HG03103 (cell line): ENCODE measurements at regions not wholly inside any gene's neighbourhood (a gene's known extent, or its start where the extent isn't known, plus 50 kb on each side); places are given as distances from the start of the nearest gene placed in this dataset.

Source experiments
- ATAC-seq: cut with Tn5 transposase; IDR thresholded peaks from one replicate; pipeline ENCODE4 v1.9.1; 2021; ENCODE audit warnings: low read depth; ENCODE audit not compliant: unreplicated experiment

- no peak for ATAC-seq
Observed at GRCh38 chr6:125486881-125487280, 185.1 kb upstream of the HDDC2 start.

DNA sequence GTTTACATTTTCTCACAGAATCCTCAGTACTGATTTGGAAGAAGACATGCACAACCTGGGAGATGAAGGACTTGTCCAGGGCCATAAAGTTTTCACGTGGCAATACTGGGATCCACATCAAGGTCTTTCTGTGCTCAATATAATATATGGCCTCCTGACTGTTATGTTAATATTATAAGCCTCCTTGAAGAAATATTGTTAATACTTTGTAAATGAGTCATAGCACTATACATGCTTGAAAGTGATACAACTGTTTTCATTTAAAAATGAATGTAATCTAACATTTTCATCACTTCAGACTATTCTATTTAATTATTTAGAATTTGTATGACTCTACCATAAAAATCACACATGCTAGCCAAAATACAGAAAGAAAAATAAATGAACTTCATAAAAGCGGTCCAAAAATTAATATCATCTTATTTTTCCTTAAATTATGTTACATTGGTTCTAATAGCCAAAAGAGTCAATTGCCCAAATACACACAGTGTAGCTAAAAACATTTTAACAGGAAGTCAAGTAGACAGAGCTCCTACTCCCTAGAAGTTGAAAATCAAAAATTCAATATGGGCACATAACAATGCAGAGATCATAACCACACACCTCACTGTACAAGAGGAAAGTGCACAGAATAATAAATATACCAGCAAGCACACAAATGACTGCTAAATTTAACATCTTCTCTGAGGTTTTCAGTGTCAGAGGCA is 188.0 kb upstream of the HDDC2 start:
- no peak for ATAC-seq

DNA sequence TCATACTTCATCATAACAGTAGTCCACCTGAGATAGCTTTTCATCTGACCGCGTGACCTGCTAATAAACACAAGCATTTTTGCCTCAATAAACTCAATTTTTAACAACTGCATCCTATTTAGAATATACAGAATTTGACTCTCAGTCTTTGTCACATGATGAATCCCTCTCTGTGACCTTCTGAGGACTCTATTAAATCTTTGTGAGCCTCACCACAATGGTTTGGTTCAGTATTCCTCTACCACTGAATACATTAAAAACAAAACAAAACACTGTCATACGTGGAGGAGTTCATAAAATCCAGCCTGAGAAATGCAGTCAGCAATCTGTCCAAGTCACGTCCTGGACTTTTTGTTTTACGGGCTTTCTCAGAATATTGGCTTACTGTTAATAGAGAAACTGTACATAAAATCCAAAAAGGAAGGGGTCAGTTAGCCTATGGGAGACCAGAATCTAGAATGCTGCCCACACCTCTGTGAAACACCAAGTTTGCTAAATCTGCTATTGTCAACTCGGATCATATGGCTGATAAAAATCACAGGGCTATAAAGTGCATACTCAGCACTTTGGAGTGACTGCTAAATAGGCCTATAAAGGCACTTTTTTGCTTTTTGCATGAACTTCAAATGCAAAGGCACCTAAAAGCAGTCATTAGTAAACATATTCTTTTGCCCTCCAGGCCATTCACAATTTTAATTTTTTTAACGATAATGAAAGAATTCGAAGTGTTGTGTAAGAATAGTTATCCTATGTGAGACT is 190.3 kb upstream of the HDDC2 start:
- ATAC-seq = no peak

DNA sequence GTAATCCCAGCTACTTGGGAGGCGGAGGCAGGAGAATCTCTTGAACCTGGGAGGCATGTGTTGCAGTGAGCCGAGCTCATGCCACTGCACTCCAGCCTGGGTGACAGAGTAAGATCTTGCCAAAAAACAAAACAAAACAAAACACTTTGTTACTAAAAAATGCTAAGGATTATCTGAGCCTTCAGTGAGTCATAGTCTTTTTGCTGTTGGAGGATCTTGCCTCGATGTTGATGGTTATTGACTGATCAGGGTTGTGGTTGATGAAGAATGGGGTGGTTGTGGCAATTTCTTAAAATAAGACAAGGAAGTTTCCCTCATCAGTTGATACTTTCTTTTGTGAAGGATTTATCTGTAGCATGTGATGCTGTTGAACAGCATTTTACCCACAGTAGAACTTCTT is 196.8 kb upstream of the HDDC2 start:
- no peak for ATAC-seq

GRCh38 chr6:125499535-125499934 is 197.8 kb upstream of the HDDC2 start:
- ATAC-seq = no peak

GRCh38 chr6:125503181-125503580 is 201.4 kb upstream of the HDDC2 start:
- no peak for ATAC-seq

GRCh38 chr6:125507987-125508655 is 206.4 kb upstream of the HDDC2 start:
- ATAC-seq = no peak

DNA sequence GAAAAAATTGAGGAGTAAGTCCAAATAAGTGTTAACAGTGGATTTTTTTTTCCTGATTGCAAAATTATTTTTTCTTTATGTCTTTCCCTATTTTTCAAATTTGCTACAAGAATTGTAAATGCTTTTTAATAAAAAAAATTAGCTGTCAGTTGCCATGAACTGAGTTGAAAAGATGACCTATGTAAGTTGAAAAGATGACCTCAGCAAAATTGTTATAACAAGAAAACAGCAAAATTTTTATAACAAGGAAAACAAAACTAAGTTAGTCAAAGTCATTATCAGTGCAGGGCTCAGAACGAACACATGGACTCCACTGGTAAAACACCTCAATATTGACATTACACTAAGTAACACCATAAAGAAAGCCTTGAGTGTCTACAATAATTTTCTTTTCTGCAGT is 207.0 kb upstream of the HDDC2 start:
- no peak for ATAC-seq

GRCh38 chr6:125509477-125509876 is 207.7 kb upstream of the HDDC2 start:
- ATAC-seq = no peak

- ATAC-seq = no peak
Observed at GRCh38 chr6:125510405-125510804, 208.6 kb upstream of the HDDC2 start.

GRCh38 chr6:125511809-125512396 is 210.1 kb upstream of the HDDC2 start:
- no peak for ATAC-seq

- peak; percentile 73 for ATAC-seq
Observed at GRCh38 chr6:125512621-125513020, 210.9 kb upstream of the HDDC2 start.

DNA sequence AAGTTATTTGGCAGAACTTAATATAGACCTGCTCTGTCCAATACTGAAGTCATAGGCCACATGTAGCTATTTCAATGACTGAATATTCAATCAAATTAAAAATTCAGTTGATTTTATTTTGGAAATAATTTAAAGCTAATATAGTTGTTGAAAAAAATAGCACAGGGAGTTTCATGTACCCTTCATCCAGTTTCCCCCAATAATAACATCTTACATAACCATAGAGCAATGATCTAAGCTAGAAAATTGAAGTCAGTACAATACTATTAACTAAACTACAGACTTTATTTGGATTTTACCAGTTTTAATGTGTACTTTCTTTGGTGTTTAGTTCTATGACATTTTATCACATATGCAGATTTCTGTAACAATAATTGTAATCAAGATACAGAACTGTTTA is 212.2 kb upstream of the HDDC2 start:
- ATAC-seq = no peak

DNA sequence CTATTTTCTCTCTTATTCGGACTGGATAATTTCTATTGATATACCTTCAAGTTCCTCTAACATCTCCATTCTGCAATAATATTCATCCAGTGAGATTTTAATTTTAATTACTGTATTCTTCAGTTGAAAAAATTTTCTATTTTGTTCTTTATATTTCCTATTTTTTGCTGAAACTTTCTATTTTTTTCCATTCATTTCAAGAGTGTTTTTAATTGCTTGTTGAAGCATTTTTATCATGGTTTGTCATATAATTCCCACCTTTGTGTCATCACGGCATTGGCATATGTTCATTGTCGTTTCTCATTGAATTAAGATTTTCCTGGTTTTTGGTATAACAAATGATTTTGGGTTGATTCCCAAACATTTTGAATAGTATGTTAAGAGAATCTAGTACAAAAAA is 214.9 kb upstream of the HDDC2 start:
- ATAC-seq = no peak

- ATAC-seq = no peak
Observed at GRCh38 chr6:125519367-125519766, 217.6 kb upstream of the HDDC2 start.

GRCh38 chr6:125524356-125524755 is 222.6 kb upstream of the HDDC2 start:
- ATAC-seq = no peak

DNA sequence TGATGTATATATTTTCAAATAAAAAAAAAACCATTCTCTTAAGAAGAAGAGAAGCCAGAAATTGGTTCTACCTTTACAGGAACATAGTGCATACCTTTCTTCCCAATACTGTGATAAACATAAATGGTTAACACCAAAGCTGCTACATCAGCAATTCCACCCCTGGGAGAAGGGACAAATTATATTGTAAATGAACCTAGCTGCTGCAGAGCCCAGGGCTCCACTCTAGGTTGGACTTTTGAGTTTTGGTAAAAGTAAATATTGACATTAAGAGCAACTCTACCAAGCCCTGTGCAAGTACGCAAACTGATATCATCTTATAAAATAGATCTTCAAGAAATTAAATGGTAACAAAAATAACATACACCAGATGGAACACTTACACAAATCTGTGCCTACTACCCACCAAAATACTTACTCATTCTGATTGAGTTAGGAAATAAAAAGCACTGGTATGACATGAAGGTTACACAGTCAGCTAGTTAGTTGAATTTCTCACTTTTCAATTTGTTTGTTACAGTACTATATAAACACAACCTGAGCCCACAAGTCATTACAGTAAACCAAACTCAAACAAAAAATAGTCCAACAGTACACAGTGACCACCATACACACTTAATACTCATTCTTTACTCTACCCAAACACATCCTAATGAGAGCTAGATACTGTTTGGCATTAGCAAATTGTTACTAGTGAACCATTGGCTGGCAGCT is 223.3 kb upstream of the HEY2 start:
- no peak for ATAC-seq

GRCh38 chr6:125528621-125529041 is 220.8 kb upstream of the HEY2 start:
- no peak for ATAC-seq

DNA sequence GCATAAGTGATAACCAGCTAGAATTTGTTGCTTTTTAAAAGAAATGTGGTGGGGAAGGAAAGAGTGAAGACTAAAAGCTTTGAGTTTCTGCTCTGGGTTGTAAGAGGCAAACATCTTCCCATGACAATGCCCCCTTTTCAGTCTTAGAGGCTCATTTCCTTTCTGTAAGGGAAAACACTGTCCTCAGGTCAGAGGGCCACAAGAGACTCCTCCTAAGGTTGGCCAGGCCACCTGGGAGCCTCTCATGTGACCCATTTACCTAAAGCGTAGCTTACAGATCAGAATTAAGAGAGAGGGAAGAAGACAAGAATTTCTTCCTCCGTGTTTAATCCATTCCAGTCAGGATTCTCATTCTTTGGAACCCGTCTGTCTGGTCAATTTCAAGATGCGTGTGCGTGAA is 220.4 kb upstream of the HEY2 start:
- ATAC-seq = no peak

DNA sequence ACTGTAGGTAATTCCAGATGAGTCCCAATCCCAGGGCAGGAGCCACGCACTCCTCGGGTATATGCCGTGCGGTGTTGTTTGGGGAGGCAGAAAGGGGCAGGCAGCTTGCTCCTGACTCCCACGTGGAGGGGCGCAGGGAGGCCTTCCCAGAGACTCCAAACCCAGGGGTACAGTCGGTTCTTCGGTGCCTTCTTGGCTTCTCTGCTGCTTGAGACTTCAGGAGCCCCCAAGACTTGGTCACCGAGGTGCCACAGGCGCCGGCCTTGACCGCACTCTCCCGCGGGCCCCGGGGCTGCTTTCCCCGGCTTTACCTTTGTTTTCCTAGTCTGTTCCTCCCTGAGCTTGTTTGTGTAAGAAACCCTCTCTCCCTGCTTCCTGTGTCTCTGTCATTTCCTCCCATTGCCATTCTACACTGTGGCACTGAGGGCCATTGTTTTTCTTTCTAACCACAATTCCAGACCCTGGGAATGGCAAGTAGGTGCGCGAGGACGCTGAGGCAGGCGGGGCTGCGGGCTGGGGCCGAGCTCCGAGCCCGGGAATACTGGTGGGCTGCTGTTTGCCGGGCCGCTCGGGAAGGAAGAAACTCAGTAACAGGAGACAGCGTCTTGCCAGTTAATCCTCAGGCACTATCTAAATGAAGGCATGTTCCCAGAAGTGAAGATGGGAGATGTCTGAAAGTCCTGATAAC is 215.6 kb upstream of the HEY2 start:
- no peak for ATAC-seq
